ENCODE measurements at regions not wholly inside any gene's neighbourhood (a gene's known extent, or its start where the extent isn't known, plus 50 kb on each side); places are given as distances from the start of the nearest gene placed in this dataset.
"Not testable (repeated sequence)": the region's sequence is repeated elsewhere in the genome, so short reads cannot be mapped to it uniquely, and the experiment has no call there.

DNA sequence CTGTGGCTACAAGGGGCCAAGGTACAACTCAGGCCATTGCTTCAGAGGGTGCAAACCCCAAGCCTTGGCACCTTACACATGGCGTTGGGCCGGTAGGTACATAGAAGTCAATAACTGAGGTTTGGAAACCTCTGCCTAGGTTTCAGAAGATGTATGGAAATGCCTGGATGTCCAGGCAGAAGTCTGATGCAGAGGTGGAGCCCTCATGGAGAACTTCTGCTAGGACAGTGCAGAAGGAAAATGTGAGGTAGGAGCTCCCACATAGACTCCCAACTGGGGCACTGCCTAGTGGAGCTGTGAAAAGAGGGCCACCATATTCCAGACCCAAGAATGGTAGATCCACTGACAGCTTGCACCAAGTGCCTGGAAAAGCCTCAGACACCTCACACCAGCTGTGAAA lies 92.1 kb upstream of the SFRP2 start:
- Mint-ChIP-seq H3K27me3 (ENCODE audit: insufficient read depth) (peaks cover 2% of the 10 kb centered on the region), H3K36me3 (ENCODE audit: low read depth) (no peaks in the 10 kb centered on the region), H3K4me3 (no peak overlapping the region), H3K9me3 (peaks cover 17% of the 10 kb centered on the region), H3K4me1 (ENCODE audit: low read depth) (no peaks in the 10 kb centered on the region), H3K27ac (no peak overlapping the region)
- intact Hi-C loops (cut with micrococcal nuclease), result no loop called here
- no peak for DNase-seq (ENCODE audit: low spot score)

DNA sequence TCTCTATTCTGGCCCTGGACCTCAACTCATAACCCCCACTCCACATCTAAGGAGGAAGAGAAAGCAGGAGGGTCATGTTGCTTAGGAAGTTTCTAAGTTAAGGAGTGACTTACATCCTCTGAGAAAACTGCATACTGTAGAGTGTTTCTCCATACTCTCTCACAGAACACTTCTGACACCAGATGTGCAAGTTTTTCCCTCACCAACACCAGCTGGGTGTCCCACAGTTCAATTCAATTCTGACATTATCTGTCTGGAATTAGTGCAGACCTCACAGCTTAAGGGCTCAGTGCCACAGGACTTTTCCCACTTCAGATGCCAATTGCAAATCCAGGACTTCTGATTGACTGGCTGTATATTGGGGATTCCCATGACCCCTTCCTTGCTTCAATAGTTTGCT lies 89.0 kb upstream of the SFRP2 start:
- Mint-ChIP-seq H3K4me1 (ENCODE audit: low read depth) (no peaks in the 10 kb centered on the region), H3K36me3 (ENCODE audit: low read depth) (no peaks in the 10 kb centered on the region)

DNA sequence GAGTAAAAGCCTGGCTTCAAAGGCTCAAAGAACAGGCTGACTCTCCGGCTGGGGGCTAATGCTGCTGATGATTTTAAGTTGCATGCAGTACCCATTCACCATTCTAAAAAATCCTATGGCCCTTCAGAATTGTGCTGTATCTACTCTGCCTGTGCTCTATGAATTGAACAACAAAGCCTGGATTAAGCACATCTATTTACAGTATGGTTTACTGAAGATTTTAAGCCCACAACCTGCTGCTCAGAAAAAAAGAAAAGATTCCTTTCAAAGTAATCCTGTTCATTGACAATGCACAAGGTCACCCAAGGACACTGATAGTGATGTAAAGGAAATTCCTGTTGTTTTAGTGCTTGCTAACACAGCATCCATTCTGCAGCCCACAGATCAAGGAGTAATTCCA lies 84.9 kb upstream of the SFRP2 start:
- H3K27me3 Mint-ChIP-seq (ENCODE audit: insufficient read depth), result no peaks in the 10 kb centered on the region
- no peaks in the 10 kb centered on the region for H3K4me1 Mint-ChIP-seq (ENCODE audit: low read depth)
- no peak for DNase-seq (ENCODE audit: low spot score)
- H3K4me3 Mint-ChIP-seq, result no peak overlapping the region
- no peak overlapping the region for H3K27ac Mint-ChIP-seq
- H3K9me3 Mint-ChIP-seq, result no peaks in the 10 kb centered on the region
- H3K36me3 Mint-ChIP-seq (ENCODE audit: low read depth), result no peaks in the 10 kb centered on the region
- intact Hi-C loops (cut with micrococcal nuclease), result no loop called here

More for the DNA sequence above, 89.0 kb upstream of the SFRP2 start:
- DNase-seq (ENCODE audit: low spot score), result no peak
- intact Hi-C loops (cut with micrococcal nuclease), result no loop called here
- H3K27ac Mint-ChIP-seq, result no peak overlapping the region
- peaks cover 17% of the 10 kb centered on the region for H3K9me3 Mint-ChIP-seq
- H3K27me3 Mint-ChIP-seq (ENCODE audit: insufficient read depth), result no peaks in the 10 kb centered on the region
- no peak overlapping the region for H3K4me3 Mint-ChIP-seq

DNA sequence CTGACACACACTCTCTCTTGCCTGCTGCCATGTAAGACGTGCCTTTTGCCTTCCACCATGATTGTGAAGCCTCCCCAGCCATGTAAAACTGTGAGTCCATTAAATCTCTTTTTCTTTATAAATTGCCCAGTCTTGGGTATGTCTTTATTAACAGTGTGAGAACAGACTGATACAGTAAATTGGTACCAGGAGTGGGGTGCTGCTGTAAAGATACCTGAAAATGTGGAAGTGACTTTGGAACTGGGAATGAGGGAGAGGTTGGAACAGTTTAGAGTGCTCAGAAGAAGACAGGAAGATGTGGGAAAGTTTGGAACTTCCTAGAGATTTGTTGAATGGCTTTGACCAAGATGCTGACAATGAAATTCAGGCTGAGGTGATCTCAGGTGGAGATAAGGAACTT lies 77.9 kb upstream of the SFRP2 start:
- intact Hi-C loops (cut with micrococcal nuclease); DNase-seq (ENCODE audit: low spot score); H3K36me3 Mint-ChIP-seq (ENCODE audit: low read depth); H3K4me3 Mint-ChIP-seq; H3K27ac Mint-ChIP-seq; H3K4me1 Mint-ChIP-seq (ENCODE audit: low read depth); H3K27me3 Mint-ChIP-seq (ENCODE audit: insufficient read depth): not testable (repeated sequence)
- H3K9me3 Mint-ChIP-seq, result peaks cover 31% of the 10 kb centered on the region

DNA sequence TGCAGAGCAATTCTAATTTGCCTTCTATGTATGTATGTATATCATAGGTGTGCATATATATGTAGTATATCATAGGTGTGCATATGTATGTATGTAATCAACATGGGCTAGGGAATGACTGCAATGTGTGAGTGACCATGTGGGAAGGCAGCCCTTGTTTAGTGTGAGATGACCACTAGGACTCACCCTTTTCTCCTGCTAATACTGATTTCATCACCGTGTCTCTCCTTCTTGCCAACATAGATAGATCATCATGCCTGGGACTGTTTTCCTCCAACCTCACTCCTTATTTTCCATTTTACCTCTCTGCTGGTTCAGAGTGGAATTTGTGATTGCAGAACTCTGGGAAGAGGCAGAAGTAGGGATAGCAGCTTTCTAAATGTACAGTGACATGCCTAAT lies 63.6 kb upstream of the SFRP2 start:
- Mint-ChIP-seq H3K9me3 (no peaks in the 10 kb centered on the region), H3K4me3 (no peak overlapping the region), H3K36me3 (ENCODE audit: low read depth) (no peaks in the 10 kb centered on the region), H3K27ac (no peak overlapping the region), H3K4me1 (ENCODE audit: low read depth) (no peaks in the 10 kb centered on the region), H3K27me3 (ENCODE audit: insufficient read depth) (peaks cover 8% of the 10 kb centered on the region)
- intact Hi-C loops (cut with micrococcal nuclease), result no loop called here
- DNase-seq (ENCODE audit: low spot score), result no peak

DNA sequence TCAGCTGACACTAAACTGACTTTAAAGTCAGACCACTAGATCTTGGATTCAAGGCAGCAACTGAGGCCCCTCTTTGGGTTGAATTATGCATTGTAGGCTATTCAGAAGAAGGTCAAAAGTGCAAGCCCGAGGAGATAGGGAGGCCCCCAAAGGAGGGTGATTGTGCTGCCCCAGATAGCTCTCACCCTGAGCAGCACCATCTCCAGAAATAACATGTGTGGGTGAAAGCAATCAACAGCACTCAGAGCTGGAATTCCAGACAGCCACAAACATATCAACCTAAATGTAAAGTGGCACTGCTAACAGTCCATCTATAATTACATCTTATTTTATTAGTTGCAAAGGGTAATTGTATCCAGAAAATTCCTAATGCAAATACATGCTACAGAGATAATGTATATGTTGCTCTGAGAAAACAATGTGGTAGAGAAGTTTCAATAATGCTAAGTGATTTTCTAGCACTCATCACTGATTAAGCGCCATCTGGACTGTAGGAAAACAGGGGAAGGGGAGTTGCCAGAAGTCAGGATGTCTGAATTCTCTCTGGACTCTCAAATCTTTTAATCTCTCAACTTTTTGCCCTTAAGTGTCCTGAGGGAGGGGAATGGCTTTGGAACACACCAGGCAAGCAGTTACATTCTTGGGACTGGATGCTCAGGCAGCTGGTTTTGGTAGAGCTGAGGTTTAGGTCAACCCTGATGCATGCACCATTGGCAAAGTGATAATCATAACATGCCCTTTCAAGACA lies 61.8 kb upstream of the SFRP2 start:
- peaks cover 3% of the 10 kb centered on the region for H3K27me3 Mint-ChIP-seq (ENCODE audit: insufficient read depth)
- intact Hi-C loops (cut with micrococcal nuclease), result no loop called here
- H3K4me3 Mint-ChIP-seq, result no peak overlapping the region
- H3K9me3 Mint-ChIP-seq, result no peaks in the 10 kb centered on the region
- DNase-seq (ENCODE audit: low spot score), result no peak
- no peaks in the 10 kb centered on the region for H3K4me1 Mint-ChIP-seq (ENCODE audit: low read depth)
- no peak overlapping the region for H3K27ac Mint-ChIP-seq
- no peaks in the 10 kb centered on the region for H3K36me3 Mint-ChIP-seq (ENCODE audit: low read depth)

DNA sequence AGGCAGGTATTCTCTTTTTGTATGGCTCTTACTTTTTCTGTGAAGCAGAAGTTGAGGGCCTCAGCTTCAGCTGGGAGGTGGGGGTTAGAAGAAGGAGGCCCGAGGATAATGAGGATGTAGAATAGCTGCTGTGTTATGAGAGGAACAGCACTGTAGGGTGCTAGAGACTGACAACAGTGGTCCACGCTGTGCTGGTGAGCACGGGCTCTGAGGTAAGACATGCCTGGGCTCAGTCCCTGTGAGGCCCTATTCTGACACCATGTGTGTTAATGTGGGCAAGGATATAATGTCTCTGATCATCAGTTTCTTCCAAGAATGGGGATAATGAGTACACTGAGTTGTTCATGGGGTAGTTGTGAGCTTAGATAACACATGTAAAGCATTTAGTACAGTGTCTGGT lies 55.3 kb upstream of the SFRP2 start:
- Mint-ChIP-seq H3K9me3 (no peaks in the 10 kb centered on the region), H3K36me3 (ENCODE audit: low read depth) (no peaks in the 10 kb centered on the region), H3K27me3 (ENCODE audit: insufficient read depth) (peaks cover 2% of the 10 kb centered on the region), H3K4me1 (ENCODE audit: low read depth) (no peaks in the 10 kb centered on the region), H3K4me3 (no peak overlapping the region), H3K27ac (no peak overlapping the region)
- intact Hi-C loops (cut with micrococcal nuclease), result no loop called here
- no peak for DNase-seq (ENCODE audit: low spot score)

All from activated T-helper 1 cell treated with anti-CD3 and anti-CD28 coated beads, Interleukin-12 subunit alpha, Interleukin-12 subunit beta, Interleukin-2, Interleukin-4 antibody, amounts not matched to agents 30 ng/mL and 10 ng/mL and 1 ng/mL, durations not matched to agents 14 hours and 24 hours and 36 hours (primary cell).